Posterior cingulate gyrus (tissue), 11 donors: ENCODE measurements at regions not wholly inside any gene's neighbourhood (a gene's known extent, or its start where the extent isn't known, plus 50 kb on each side); places are given as distances from the start of the nearest gene placed in this dataset.
A peak's percentile ranks its signal among the peaks of the same experiment; 100 is the strongest.
"Not testable (repeated sequence)": the region's sequence is repeated elsewhere in the genome, so short reads cannot be mapped to it uniquely, and the experiment has no call there.

Experiments
- DNase-seq, 10 donors: peaks; one replicate each; pipeline versions ENCODE4 v3.0.0 to v3.0.0-alpha.2; 2020 to 2021; ENCODE audit warnings: mixed read lengths in 3 of 10
- intact Hi-C: fragments of 100-400 bp; cut with DNase I; formaldehyde crosslinking; loops from one replicate; pipeline ENCODE4 v1.15.1; 2023

DNA sequence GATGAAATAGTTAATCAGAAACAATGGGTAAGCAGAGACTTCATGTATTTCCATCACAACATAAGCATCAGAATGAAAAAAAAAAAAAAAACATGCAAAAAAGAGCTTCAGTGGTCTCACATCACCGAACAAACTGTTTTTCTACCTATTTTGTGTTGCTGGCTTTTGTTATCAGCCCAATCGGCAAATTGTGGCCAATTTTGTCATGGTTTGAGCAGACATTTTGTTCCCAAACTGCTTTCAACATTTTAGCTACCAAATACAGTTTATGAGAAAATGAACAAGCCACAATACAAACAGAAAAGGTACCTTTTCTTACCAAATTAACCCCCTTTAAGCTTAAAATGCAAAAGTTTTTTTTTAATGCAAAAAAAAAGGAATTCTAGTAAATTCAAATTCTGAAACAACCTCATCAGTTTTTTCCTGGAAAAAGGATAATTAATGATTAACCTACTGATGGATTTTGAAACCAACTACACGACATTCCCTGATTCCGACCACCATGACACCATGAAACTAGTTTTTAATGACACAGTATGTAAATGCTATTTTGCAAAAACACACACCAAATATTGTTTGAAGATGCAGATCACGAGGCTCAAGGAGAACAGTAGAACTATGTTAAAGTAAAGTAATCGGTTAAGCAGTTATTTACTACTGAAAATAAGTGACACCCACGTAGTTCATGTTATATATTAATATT is 316.7 kb downstream of the BCL2L11 start:
- intact Hi-C loops, DNase-seq: not testable (repeated sequence)

DNA sequence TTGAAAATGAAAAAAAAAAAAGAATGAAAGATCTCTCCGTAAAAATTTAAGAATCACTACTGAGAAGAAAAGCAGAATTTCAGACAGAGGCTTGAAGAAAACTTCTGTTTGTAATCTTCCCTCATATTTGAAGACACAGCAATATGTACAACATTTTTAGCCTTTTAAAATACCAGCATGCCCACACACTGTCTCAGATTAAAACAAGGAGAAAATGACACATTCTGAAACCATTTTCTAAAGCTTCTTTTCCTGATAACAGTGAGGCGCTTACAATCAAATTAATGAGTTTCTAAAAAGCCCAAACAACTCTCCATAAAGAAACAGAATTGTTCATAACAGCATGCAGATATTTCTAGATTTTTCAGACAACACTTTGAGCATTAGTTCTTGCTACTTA is 317.4 kb downstream of the BCL2L11 start:
- DNase-seq, intact Hi-C loops: not testable (repeated sequence)

DNA sequence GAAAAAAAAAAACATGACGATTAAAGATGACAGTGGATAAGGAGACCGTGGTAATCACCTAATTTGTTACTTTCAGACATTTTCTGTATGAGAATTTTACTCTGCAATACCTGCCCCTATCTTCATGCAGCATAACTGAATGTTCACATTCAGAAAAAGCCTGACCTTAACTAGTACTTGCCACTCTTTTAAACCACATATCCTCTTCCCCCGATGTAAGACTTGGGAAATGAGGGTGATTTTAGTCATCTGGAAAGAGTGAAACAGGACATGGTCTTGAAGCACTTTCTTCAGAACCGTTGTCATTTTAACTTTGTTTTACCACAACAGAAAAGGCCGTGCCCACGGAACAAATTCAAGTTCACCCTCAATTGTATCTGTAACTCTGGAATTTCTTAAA is 318.5 kb downstream of the BCL2L11 start:
- DNase-seq, intact Hi-C loops: not testable (repeated sequence)

DNA sequence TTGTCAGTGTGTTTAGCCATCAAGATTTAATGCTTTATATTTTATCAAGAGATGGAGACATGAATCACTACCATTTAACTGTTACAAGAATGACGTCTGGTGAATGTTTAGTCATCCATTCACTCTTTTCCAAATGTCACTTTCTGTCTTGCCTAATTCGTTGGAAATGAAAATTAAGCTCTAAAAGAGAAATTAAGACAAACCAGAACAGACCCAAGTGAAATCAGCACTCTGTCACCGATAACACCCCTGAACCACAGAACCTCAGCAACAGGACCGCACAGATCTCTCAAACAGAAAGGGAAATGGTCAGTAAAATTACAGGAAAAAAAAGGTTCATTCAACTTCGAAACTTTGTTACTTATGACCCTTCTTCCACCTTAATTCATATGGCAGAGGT is 320.9 kb downstream of the BCL2L11 start:
- intact Hi-C loops, DNase-seq: not testable (repeated sequence)

DNA sequence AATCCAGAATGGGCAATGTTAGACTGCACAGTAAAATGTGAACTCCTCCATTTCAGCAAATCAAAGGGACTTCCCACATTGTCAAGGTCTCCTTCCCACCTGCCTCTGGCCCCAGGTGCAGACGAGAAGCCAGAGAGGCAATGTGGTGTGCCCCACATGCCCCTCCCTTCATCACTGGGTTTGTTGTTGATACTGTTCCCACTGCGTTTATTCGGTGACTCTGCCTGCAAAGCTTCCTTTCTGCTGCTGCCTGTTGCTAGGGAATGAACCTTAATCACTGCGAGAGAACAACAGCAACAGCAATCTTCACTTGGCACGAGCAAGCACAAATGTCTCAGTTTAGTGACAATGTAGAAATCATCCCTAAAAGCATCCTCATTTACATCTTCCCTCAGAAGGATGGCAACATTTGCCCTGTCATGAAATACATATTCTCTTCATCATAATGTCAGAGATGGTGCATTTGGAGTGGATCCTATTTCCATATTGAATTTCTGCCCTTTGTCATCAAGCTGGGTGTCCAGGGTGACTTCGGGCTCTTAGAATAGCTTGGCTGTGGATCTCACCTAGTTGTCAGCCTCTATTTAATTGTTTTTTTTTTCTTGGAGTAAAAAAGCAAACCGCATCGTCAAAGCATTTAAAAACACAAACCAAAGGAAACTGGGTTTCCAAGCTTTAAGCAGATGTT is 322.2 kb downstream of the BCL2L11 start:
- intact Hi-C loops, DNase-seq: not testable (repeated sequence)

DNA sequence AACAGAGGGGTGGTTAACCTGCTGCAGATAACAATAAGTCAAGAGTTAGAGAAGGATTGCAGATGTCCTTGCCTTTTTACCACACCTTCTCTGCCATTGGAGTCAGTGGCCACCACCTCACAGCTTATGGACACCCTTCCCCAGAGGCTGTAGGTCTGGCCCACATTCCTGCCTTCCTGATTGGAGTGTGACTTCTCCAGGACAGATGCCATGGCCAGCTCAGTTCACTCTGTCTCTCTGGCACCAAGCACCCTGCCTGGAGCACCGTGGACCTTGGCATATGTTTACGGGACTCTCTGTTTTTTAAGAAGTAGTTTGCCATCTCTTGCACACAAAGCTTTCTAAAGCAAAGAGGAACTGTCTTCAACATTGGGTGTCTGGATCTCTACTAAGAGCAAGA is 323.8 kb downstream of the BCL2L11 start:
- DNase-seq, intact Hi-C loops: not testable (repeated sequence)

DNA sequence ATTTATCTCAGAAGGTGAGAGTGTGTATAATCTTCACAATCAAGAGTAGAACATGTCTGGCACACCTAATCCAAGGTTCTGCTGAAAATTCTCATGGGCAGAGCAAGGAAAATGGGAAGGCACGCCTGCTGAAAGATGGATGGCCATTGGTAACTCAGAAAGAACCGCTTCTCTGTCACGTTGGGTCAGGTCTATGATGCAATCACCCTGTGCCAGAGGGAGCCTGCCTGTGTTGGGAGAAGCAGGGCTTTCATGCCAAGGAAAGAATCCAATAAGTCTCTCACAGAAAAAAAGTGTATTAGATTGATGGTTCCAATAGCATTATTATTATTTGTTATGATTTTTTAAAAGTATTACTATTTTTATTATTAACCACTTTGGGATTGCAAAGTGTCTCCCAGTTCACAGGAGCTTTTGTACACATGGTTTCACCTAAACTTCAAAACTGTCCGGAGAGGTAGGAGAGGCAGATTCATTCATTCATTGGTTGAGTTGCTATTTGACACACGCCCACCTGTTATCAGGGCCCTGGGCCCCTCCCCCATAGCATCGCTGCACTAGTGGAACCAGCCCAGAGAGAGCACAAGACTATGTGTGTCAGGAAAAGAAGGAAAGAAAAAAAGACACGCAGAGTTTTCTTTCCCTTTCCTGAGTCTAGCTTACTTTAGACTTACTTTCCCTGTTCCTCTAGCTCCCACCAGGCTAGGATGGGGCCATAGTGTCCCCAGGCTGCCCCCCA is 324.6 kb downstream of the BCL2L11 start:
- intact Hi-C loops, DNase-seq: not testable (repeated sequence)

DNA sequence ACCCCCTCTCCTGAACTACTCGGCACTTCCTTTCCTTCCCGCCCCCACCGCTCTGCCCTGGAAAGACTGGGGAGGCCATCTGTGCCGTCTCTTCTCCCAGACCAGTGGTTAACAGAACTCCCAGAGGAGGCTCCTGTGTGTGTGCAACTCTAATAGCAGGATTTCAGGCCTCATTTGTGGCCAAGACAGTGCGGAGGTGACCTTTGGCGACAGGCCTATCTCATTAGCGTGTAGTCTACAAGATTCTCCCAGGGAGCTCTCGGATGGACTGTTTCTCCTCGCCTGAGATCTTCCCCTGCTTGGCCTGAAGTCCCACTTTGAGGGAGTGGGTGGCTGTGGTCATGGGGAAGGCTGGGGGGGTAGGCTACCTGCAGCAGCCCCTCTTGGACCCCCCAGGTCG is 325.2 kb downstream of the BCL2L11 start:
- DNase-seq, intact Hi-C loops: not testable (repeated sequence)

DNA sequence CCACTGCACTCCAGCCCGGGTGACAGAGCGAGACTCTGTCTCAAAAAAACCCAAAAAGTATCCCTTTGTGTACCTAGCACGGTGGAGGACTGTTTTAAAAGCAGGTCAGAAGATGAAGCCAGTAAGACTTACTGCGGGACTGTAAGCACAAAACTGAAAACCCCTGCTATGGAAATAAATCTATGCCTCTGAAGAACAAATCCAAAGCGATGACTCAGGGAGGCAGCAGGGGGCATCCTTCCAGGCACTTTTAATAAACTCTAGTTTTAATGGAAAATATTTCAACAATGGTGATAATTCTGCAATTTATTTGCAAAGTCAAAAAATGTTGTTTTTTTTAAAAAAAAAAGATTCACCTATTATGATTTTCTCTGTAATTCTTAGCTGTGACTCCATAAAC is 326.8 kb downstream of the BCL2L11 start:
- DNase-seq, intact Hi-C loops: not testable (repeated sequence)

DNA sequence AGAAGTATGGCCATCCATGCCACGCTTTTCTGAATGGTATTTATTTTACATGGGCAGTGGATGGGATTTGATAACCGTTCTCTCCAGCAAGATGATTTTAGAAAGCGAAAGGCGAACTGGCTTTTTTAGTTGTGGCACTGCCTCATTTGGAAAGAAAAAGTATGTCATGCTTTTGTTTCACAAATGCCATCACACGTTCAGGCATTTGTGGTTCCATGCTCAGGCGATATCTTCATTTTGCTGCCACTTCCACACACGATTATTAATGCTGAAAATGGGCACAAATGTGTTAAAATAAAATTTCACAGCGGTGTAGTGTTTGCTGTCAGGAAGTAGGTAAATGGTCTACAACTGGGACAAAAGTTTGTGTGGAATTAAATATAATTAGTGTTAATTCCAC is 328.1 kb downstream of the BCL2L11 start:
- intact Hi-C loops, DNase-seq: not testable (repeated sequence)

DNA sequence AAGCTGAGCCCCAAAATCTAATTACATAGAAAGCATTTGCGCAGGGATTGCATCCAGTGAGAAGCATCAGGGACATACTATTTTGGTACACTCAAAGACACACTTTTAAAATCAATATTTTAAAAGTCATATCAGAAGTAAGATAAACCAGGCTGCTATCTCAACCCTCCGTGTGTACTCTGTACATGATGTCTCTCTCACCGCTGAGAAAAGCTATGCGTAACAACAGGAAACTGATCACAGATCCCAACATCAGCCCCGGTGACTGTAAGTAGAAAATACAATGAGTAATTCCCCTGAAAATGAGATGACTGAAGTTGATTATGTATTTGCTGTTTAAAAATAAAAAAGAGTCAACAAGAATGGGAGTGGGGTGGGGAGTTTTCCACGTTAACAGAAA is 329.8 kb downstream of the BCL2L11 start:
- intact Hi-C loops, DNase-seq: not testable (repeated sequence)

DNA sequence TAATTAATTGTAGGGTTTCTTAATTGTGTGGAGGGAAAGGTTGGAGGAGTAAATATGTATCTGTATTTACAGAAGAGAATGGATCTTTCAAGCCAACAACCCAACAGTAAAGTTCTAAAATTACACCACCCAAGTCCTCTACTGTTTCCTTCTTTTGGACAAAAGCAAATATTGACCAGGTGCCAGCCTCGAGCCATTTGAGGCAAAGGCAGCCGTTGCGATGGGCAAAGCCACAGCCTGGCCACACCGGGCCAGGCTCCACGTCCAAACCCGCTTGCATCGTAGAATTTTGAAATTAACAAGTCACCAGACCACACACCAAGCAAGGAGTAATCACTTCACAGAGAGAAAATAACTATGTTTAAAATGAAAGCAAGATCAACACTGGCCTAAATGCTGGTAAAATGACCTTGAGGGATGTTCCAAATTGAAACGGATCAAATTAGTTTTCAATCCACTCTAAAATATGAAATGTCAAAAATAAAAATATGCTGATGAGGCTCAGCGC is 331.0 kb downstream of the BCL2L11 start:
- intact Hi-C loops, DNase-seq: not testable (repeated sequence)

DNA sequence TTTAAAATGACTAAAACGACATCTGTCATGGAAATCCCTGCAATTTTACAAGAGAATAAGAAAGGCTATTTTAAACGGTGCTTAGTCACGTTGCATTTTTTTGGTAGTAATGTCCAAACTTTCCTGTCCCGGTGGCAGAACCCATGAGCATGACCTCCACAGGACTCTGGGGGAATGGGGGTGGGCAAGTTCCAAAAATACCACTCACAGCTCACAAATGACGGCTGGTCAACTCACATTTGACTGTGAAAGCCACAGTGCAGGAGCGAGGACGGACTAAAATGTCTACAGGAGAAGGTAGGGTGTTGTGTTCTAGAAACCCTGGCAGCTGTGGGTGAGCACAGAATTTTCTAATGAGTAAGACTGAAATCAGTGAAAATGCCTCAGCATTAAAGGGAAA is 331.5 kb downstream of the BCL2L11 start:
- intact Hi-C loops, DNase-seq: not testable (repeated sequence)

DNA sequence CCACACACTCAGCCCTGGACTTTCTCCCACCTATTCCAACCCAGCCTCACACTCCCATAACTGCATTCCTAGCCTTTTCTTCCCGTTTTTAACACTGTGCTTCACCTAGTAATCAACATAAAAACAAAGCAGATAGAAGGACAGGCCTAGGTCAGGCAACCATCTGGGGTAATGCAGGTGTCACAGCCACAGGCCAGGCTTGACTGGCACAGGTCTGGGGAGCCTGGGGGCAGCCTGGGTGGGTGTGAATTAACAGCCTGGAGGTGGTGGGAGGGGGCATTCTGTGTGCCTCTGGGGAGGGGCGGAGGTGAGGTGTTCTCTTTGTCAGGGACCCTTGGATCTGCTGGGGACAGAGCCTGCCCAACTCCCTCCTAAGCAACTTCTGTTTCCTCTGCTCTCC is 332.6 kb downstream of the BCL2L11 start:
- DNase-seq, intact Hi-C loops: not testable (repeated sequence)

DNA sequence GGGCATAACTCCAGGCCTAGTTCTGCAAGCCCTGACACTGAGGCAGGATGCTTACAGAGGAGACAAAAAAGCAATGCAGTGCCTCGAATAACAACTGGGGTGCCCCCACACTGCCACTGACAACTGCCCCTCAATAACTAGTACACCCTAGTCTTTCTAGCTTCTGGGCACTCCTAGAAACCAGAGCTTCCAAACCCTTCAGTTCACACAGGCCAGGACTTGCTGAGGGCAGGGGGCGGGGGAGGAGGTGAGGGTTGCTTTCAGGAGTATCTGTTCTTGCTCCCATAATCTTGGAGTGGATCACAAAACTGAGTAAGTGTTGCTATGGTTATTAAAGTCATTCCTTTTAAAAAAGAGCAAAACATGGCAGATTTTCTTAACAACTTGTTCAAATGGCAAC is 333.1 kb downstream of the BCL2L11 start:
- intact Hi-C loops, DNase-seq: not testable (repeated sequence)

DNA sequence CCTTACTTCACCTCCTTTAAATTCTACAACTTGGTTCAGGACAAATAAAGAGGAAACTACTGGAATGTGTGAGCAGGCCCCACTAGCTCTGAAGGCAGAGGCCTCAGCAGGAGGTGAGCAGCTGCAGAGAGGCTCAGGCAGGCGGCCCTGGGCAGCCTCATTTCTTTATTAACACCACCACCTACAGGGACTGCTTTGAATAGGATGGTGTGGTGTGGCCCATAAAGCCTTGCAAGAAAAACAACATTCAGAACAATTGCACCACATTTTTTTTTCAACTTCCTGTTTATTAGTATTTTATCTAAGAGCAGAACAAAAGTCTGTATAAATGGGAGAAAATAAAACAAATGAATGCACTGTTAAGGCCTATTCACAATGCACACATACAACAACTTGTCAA is 333.7 kb downstream of the BCL2L11 start:
- intact Hi-C loops, DNase-seq: not testable (repeated sequence)

DNA sequence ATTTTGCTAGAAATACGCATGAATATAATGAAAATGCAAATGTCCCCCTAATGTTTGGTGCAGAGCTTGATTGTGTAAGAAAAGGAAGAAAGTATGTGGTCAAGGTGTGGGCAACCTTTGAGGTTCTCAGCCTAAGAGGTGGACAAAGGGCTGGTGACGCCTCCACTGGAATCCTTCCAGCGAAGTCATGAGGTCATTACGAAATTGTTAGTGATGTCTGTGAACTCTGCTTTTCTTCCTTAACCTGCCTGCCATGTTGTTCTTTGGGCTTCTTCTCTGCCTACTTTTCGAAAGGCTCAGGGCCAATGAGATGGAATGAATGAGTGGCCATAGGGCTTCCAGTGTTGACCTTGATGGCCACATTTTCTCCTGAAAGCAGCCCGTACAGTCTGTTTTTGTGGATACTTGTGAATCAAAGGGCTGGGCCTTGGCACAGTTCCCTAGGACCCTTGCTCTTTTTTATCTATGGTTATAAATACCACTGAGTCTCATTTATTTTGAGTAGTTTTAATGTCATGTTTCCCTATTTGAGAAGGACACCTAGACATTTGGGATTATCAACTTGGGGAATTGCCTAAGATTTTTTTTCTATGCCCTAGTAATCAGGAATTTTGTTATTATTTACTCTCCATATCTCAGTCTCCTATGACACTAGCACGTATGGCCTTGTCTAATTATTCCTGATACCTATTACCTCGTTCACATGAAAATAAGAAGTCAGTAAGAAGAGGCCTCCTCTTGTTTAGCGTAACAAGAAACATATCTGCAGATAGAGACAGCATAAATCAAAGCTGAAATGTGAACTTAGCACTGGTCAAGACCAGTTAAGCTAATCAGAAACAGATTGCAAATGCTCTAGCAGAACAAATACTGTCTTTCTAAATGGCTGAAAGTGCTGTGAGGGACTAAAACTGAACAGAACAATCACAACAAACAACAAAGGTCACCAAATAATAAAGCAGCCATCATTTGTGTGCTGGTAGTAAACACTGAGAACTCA is 334.6 kb downstream of the BCL2L11 start:
- DNase-seq, intact Hi-C loops: not testable (repeated sequence)

DNA sequence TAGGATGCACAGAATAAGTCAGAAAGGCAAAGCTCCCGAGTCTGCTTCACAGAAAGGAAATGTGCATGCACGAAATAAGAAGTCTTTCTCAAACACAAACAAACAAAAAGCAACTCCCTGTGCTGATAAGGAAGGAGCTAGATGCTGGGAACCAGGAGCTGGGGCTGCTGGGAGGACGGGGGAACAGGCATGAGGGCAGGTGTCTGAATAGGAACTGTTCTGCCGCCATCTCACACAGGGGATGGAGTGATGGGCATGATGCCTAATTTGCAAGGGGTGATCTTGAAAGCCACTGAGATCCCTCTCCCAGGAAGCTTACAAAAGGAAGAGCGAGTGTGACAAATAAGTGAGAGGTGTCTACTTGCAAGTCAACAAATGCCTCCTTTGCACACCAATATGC is 336.5 kb downstream of the BCL2L11 start:
- peak in 1 of 10 donors; percentile 1 for DNase-seq
- intact Hi-C loops, result not testable (repeated sequence)

DNA sequence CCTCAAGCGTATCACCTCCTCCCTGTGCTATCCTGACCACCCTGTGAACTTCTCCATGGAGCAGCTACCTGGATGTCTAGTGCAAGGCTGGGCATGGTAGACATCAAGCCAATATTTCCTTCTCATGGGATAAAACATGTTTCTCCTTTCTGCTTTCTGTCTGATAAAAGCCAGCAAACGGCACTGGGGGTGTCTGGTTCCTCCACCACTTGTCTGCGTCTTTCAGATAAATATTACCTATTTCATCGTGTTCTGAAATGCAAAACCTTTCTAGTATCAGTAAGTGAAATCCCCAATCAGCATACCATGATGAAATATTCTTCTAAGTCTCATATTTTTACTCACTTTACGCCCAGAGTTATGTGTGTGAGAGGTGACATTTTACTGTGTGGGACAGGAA is 340.2 kb downstream of the BCL2L11 start:
- DNase-seq, intact Hi-C loops: not testable (repeated sequence)

DNA sequence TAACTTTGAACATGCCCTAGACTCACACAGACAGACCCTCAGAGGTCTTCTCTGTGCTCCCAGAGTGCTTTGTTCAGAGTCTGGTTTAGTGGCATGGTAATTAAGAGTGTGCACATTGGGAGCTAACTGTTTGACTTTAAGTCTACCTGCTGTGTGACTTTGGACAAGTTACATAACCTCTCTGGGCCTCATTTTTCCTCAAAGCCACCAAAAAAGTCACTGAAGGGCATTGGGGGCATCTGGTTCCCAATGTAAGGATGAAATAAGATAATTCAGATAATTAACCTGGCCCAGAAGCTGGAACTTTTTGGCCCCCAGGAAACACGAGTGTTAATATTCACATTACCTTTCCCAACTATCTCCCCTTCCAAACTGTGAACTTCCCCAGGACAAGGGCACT is 341.1 kb downstream of the BCL2L11 start:
- intact Hi-C loops, DNase-seq: not testable (repeated sequence)
